Adrenal gland (tissue), 9 donors: ENCODE measurements at regions not wholly inside any gene's neighbourhood (a gene's known extent, or its start where the extent isn't known, plus 50 kb on each side); places are given as distances from the start of the nearest gene placed in this dataset.

Experiments
- DNase-seq, 7 donors: peaks; one replicate each; pipeline ENCODE4 v3.0.0-alpha.2; 2019 to 2020
- H3K27ac ChIP-seq, 5 donors: fragments of 200-600 bp; sonication (generic) in 4 of 5; 1 replicate in 3 of 5; 2 replicates in 2 of 5; pipeline versions ENCODE4 v1.5.1 to v1.8.0; 2016 to 2020; ENCODE audit warnings: mild to moderate bottlenecking in 1 of 5
- H3K27me3 ChIP-seq: fragments of 200-600 bp; 2 replicates; pipeline ENCODE4 v1.8.0; 2021
- H3K36me3 ChIP-seq, 2 donors: fragments of 200-600 bp; replicated peaks in 1 of 2; 1 replicate in 1 of 2; 2 replicates in 1 of 2; pipeline versions ENCODE4 v1.5.1 to v1.8.0; 2018 to 2022
- H3K4me1 ChIP-seq, 2 donors: fragments of 200-600 bp; replicated peaks in 1 of 2; 1 replicate in 1 of 2; 2 replicates in 1 of 2; pipeline versions ENCODE4 v1.5.1 to v1.8.0; 2018 to 2021
- H3K4me3 ChIP-seq, 4 donors: fragments of 200-600 bp; sonication (generic) in 3 of 4; one replicate each; pipeline ENCODE4 v1.5.1; 2016 to 2018
- H3K9me3 ChIP-seq, 3 donors: fragments of 200-600 bp; sonication (generic) in 1 of 3; replicated peaks in 1 of 3; 1 replicate in 2 of 3; 2 replicates in 1 of 3; pipeline versions ENCODE4 v1.5.1 to v1.8.0; 2016 to 2021
- POLR2A ChIP-seq, 2 donors: fragments of 450-650 bp; IDR thresholded peaks; one replicate each; pipeline ENCODE4 v1.6.1; 2017; ENCODE audit warnings: antibody characterized with exemption in 2 of 2, mild to moderate bottlenecking in 2 of 2, moderate library complexity in 1 of 2
- WGBS, 4 donors: extraction: QIAGEN DNeasy Blood & Tissue Kit in 2 of 4; methylation state at CpG; one replicate each; pipeline versions ENCODE4 v1.1.5 to v1.1.7; 2013 to 2017; 5-methylcytosine and 5-hydroxymethylcytosine counted together
- intact Hi-C, 2 donors: fragments of 100-400 bp; cut with DNase I; formaldehyde crosslinking; loops; one replicate each; pipeline versions ENCODE4 v1.14.1 to v1.15.0; 2022 to 2023
- TF ChIP-seq, protein P1 (sequence below), 6 experiments: fragments of 450-650 bp in 4 of 6; fragments of 200-600 bp in 2 of 6; sonication (generic) in 1 of 6; IDR thresholded peaks; 1 replicate in 5 of 6; 2 replicates in 1 of 6; pipeline versions ENCODE4 v1.5.1 to v1.8.0; 2016 to 2021; ENCODE audit warnings: antibody characterized with exemption in 6 of 6, mild to moderate bottlenecking in 2 of 6, moderate library complexity in 1 of 6
- donor health status: healthy with polysubstance abuse.
- donor health status: Bipolar disorder and iron deficiency.
- donor health status: DM: yes; HTN: yes; CAD: no.
- donor health status: DM: no; HTN: no; CAD: no.
- donor health status: DM: no; HTN: no; CAD: no.

DNA sequence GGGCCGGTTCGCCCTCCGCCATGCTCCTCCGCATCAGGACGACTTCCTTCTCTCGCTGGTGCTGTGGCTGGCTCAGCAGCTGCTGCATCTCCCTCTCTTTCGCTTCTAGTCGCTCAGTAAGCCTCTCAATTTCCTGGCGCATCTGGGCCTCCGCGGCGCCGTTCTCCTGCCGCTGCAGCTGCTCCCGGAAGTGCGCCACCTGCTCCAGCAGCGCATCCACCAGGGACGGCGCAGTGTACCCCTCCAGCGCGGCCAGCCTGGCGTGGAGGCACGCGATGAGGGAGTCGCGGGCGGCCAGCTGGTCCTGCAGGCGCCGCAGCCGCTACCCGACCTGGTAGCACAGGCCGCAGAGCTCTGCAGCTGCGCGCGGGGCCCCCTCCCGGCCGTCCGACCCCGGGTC lies 97.4 kb upstream of the MED14 start:
- intact Hi-C loops: no loop called here
- WGBS, 4 donors: 87 to 94% (median 92%) methylated on average over 34 to 39 of the region's 39 CpGs; no CpG with 5 or more reads in 1 of the 4 donors
- H3K27ac ChIP-seq: no peak overlapping the region

DNA sequence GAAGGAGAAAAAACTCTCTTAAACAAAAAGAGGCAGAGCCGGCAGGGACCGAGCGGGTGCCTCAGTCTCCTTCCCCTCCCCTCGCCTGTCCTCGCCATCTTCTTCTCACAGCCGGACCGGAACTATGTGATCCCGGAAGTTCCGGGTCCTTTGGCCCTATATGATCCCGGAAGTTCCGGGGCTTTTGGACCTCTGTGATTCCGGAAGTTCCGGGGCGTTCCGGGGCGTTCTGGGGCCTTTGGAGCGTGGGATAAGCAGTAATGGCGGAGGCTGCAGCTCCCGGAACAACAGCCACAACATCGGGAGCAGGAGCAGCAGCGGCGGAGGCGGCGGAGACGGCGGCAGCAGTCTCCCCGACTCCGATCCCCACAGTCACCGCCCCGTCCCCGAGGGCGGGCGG lies 98.9 kb upstream of the MED14 start:
- Histone ChIP-seq H3K27ac (no peak overlapping the region), H3K4me3 (no peak overlapping the region), H3K27me3 (peaks cover 10% of the 10 kb centered on the region), H3K36me3 (no peaks in the 10 kb centered on the region), H3K4me1 (no peaks in the 10 kb centered on the region), H3K9me3 (no peaks in the 10 kb centered on the region)
- TF ChIP-seq, protein P1, sequence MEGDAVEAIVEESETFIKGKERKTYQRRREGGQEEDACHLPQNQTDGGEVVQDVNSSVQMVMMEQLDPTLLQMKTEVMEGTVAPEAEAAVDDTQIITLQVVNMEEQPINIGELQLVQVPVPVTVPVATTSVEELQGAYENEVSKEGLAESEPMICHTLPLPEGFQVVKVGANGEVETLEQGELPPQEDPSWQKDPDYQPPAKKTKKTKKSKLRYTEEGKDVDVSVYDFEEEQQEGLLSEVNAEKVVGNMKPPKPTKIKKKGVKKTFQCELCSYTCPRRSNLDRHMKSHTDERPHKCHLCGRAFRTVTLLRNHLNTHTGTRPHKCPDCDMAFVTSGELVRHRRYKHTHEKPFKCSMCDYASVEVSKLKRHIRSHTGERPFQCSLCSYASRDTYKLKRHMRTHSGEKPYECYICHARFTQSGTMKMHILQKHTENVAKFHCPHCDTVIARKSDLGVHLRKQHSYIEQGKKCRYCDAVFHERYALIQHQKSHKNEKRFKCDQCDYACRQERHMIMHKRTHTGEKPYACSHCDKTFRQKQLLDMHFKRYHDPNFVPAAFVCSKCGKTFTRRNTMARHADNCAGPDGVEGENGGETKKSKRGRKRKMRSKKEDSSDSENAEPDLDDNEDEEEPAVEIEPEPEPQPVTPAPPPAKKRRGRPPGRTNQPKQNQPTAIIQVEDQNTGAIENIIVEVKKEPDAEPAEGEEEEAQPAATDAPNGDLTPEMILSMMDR (IDR thresholded peaks at IDR 0.05): no peak
- TF ChIP-seq POLR2A (IDR thresholded peaks at IDR 0.05): no peak
- no peak for DNase-seq
- intact Hi-C loops: no loop called here
- WGBS, 4 donors: 89 to 94% (median 93%) methylated on average over 12 to 33 of the region's 33 CpGs

More for the DNA sequence above, 97.4 kb upstream of the MED14 start:
- Histone ChIP-seq H3K27me3 (peaks cover 15% of the 10 kb centered on the region), H3K4me1 (no peaks in the 10 kb centered on the region), H3K9me3 (no peaks in the 10 kb centered on the region), H3K4me3 (no peak overlapping the region), H3K36me3 (no peaks in the 10 kb centered on the region)
- no peak for TF ChIP-seq POLR2A (IDR thresholded peaks at IDR 0.05)
- TF ChIP-seq, protein P1 (IDR thresholded peaks at IDR 0.05): no peak
- no peak for DNase-seq

DNA sequence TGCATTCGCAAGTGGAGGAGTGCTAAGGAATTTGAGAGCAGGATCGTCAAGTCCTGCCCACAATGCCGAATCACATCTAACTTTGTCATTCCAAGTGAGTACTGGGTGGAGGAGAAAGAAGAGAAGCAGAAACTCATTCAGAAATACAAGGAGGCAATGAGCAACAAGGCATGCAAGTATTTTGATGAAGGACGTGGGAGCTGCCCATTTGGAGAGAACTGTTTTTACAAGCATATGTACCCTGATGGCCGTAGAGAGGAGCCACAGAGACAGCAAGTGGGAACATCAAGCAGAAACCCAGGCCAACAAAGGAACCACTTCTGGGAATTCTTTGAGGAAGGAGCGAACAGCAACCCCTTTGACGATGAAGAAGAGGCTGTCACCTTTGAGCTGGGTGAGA lies 100.2 kb upstream of the MED14 start:
- Histone ChIP-seq H3K4me1 (no peaks in the 10 kb centered on the region), H3K27me3 (peaks cover 10% of the 10 kb centered on the region), H3K9me3 (no peaks in the 10 kb centered on the region), H3K36me3 (no peaks in the 10 kb centered on the region), H3K27ac (no peak overlapping the region), H3K4me3 (no peak overlapping the region)
- 73 to 83% (median 79%) methylated on average over 7 of the region's 7 CpGs for WGBS, 4 donors
- no peak for DNase-seq
- intact Hi-C loops: no loop called here
- TF ChIP-seq POLR2A (IDR thresholded peaks at IDR 0.05): no peak
- TF ChIP-seq, protein P1 (IDR thresholded peaks at IDR 0.05): no peak

DNA sequence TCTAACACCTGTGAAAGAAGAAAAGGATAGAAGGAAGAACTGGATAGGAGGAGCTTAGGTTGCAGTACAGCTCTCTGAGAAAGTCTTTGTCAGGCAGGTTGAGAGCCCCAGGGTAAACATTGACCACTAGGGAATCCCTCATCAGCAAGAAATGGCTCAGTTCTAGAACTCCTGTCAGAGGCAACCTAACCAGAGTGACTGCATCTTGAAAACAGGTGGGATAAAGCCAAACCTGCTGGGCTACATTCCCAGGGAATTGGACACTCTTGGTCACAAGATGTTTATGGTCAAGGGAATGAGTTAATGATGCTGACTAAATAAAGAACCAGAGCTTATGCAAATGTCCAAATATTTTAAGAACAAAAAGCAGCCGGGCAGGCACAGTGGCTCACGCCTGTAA lies 108.3 kb upstream of the MED14 start:
- TF ChIP-seq POLR2A (IDR thresholded peaks at IDR 0.05): no peak
- TF ChIP-seq, protein P1 (IDR thresholded peaks at IDR 0.05): no peak
- DNase-seq: no peak

More for the DNA sequence above, 108.3 kb upstream of the MED14 start:
- no peaks in the 10 kb centered on the region for H3K36me3 ChIP-seq
- H3K27ac ChIP-seq: no peak overlapping the region
- intact Hi-C loops: no loop called here
- H3K4me3 ChIP-seq: no peak overlapping the region
- 86 to 100% (median 92%) methylated on average over 2 of the region's 2 CpGs for WGBS, 4 donors
- no peaks in the 10 kb centered on the region for H3K9me3 ChIP-seq
- no peaks in the 10 kb centered on the region for H3K4me1 ChIP-seq
- peaks cover 7% of the 10 kb centered on the region for H3K27me3 ChIP-seq
